HL-60 (cell line): ENCODE measurements at regions not wholly inside any gene's neighbourhood (a gene's known extent, or its start where the extent isn't known, plus 50 kb on each side); places are given as distances from the start of the nearest gene placed in this dataset.

Experiments
- GABPA ChIP-seq: IDR thresholded peaks from 2 replicates; pipeline ENCODE4 v1.6.1; 2012; ENCODE audit warnings: low read depth
- POLR2AphosphoS5 ChIP-seq: IDR thresholded peaks from 2 replicates; pipeline ENCODE4 v1.6.1; 2012; ENCODE audit warnings: low read depth
- SPI1 ChIP-seq: IDR thresholded peaks from 2 replicates; pipeline ENCODE4 v1.6.1; 2012; ENCODE audit warnings: low read depth, mild to moderate bottlenecking, borderline replicate concordance
- TF ChIP-seq, protein P1 (sequence below): IDR thresholded peaks from one replicate; pipeline ENCODE4 v1.5.1; 2011; ENCODE audit warnings: low read length, control low read depth, inconsistent platforms; ENCODE audit not compliant: insufficient read depth
- TF ChIP-seq, protein P2 (sequence below): IDR thresholded peaks from 2 replicates; pipeline ENCODE4 v1.6.1; 2012; ENCODE audit warnings: low read depth; ENCODE audit not compliant: insufficient replicate concordance

GRCh38 chr4:103948244-103949018 is 228.6 kb upstream of the TACR3 start:
- no peak for TF ChIP-seq POLR2AphosphoS5
- TF ChIP-seq SPI1: no peak
- TF ChIP-seq, protein P1, sequence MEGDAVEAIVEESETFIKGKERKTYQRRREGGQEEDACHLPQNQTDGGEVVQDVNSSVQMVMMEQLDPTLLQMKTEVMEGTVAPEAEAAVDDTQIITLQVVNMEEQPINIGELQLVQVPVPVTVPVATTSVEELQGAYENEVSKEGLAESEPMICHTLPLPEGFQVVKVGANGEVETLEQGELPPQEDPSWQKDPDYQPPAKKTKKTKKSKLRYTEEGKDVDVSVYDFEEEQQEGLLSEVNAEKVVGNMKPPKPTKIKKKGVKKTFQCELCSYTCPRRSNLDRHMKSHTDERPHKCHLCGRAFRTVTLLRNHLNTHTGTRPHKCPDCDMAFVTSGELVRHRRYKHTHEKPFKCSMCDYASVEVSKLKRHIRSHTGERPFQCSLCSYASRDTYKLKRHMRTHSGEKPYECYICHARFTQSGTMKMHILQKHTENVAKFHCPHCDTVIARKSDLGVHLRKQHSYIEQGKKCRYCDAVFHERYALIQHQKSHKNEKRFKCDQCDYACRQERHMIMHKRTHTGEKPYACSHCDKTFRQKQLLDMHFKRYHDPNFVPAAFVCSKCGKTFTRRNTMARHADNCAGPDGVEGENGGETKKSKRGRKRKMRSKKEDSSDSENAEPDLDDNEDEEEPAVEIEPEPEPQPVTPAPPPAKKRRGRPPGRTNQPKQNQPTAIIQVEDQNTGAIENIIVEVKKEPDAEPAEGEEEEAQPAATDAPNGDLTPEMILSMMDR: no peak
- TF ChIP-seq, protein P2, sequence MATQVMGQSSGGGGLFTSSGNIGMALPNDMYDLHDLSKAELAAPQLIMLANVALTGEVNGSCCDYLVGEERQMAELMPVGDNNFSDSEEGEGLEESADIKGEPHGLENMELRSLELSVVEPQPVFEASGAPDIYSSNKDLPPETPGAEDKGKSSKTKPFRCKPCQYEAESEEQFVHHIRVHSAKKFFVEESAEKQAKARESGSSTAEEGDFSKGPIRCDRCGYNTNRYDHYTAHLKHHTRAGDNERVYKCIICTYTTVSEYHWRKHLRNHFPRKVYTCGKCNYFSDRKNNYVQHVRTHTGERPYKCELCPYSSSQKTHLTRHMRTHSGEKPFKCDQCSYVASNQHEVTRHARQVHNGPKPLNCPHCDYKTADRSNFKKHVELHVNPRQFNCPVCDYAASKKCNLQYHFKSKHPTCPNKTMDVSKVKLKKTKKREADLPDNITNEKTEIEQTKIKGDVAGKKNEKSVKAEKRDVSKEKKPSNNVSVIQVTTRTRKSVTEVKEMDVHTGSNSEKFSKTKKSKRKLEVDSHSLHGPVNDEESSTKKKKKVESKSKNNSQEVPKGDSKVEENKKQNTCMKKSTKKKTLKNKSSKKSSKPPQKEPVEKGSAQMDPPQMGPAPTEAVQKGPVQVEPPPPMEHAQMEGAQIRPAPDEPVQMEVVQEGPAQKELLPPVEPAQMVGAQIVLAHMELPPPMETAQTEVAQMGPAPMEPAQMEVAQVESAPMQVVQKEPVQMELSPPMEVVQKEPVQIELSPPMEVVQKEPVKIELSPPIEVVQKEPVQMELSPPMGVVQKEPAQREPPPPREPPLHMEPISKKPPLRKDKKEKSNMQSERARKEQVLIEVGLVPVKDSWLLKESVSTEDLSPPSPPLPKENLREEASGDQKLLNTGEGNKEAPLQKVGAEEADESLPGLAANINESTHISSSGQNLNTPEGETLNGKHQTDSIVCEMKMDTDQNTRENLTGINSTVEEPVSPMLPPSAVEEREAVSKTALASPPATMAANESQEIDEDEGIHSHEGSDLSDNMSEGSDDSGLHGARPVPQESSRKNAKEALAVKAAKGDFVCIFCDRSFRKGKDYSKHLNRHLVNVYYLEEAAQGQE: no peak
- TF ChIP-seq GABPA: no peak
